ENCODE measurements at regions not wholly inside any gene's neighbourhood (a gene's known extent, or its start where the extent isn't known, plus 50 kb on each side); places are given as distances from the start of the nearest gene placed in this dataset.
A peak's percentile ranks its signal among the peaks of the same experiment; 100 is the strongest.
"Not testable (repeated sequence)": the region's sequence is repeated elsewhere in the genome, so short reads cannot be mapped to it uniquely, and the experiment has no call there.

GRCh38 chr3:90182291-90182976, 1075.0 kb downstream of the EPHA3 start:
- H2BK12ac ChIP-seq (ENCODE audit: low read length); H2BK120ac ChIP-seq (ENCODE audit: low read depth, low read length); H3K18ac ChIP-seq (ENCODE audit: low read length); H4K91ac ChIP-seq (ENCODE audit: low read depth, low read length, poor library complexity); H3K4ac ChIP-seq (ENCODE audit: low read length); H3K4me1 ChIP-seq (ENCODE audit: control insufficient read depth in 2 of 2, insufficient read depth in 1 of 2, low read depth in 1 of 2, low read length in 2 of 2); H3K27me3 ChIP-seq (ENCODE audit: control insufficient read depth in 3 of 3, insufficient read depth in 3 of 3, low read depth in 1 of 3, low read length in 3 of 3); H3K9me3 ChIP-seq (replicated peaks in 1 of 2; ENCODE audit: control insufficient read depth in 2 of 2, insufficient read depth in 1 of 2, low read depth in 1 of 2, low read length in 2 of 2); H4K8ac ChIP-seq (ENCODE audit: low read depth, low read length); H3K36me3 ChIP-seq (replicated peaks in 1 of 2; ENCODE audit: control insufficient read depth in 2 of 2, insufficient read depth in 2 of 2, low read length in 2 of 2); H3K27ac ChIP-seq (replicated peaks; ENCODE audit: low read length); H2BK15ac ChIP-seq (ENCODE audit: low read length); H2BK5ac ChIP-seq (ENCODE audit: low read length); H3K23ac ChIP-seq (ENCODE audit: low read depth, low read length, poor library complexity); H3K79me1 ChIP-seq (ENCODE audit: low read depth, low read length); H2AK5ac ChIP-seq (ENCODE audit: low read depth, low read length); H3K14ac ChIP-seq (ENCODE audit: low read length); H3K4me3 ChIP-seq (ENCODE audit: low read length in 2 of 2); H3K9ac ChIP-seq (ENCODE audit: low read depth, low read length, poor library complexity): not testable (repeated sequence)
- no CpG with 5 or more reads among the region's 19 CpGs for WGBS, 2 donors (ENCODE audit: extremely low coverage in 2 of 2, insufficient read length in 2 of 2, insufficient replicate concordance in 1 of 2)
- Histone ChIP-seq H3K4me2 (ENCODE audit: insufficient read depth, low read length, poor library complexity, severe bottlenecking) (peak overlapping the region; percentile 23), H2AFZ (ENCODE audit: low read length) (peak overlapping the region; percentile 72)
- DNase-seq (ENCODE audit: low spot score), result peak; percentile 23

DNA sequence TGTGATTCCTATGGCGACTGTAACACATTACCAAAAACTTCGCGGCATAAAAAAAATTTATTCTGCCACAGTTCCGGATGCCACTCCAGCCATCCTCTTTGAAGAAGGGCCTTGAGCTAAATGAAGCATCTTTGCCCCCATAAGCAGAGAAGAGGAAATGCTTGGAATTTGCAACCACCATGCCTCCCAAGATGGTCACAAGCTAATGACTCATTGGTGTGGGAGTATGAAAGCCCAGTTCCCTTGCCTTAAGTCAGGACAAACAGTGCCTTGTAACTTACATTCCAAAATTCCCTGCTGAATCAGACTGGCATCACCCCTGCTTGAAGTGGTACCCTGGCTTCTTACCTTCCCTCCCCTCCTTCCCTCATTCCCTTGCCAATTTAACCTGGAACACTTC, 1077.4 kb downstream of the EPHA3 start:
- Histone ChIP-seq H3K9ac (ENCODE audit: low read depth, low read length, poor library complexity) (no peak overlapping the region), H2BK120ac (ENCODE audit: low read depth, low read length) (no peak overlapping the region), H3K9me3 (replicated peaks in 1 of 2; ENCODE audit: control insufficient read depth in 2 of 2, insufficient read depth in 1 of 2, low read depth in 1 of 2, low read length in 2 of 2) (no peaks in the 10 kb centered on the region), H2BK5ac (ENCODE audit: low read length) (no peak overlapping the region), H3K4me1 (ENCODE audit: control insufficient read depth in 2 of 2, insufficient read depth in 1 of 2, low read depth in 1 of 2, low read length in 2 of 2) (no peaks in the 10 kb centered on the region), H2AFZ (ENCODE audit: low read length) (no peak overlapping the region), H4K91ac (ENCODE audit: low read depth, low read length, poor library complexity) (no peak overlapping the region), H2BK12ac (ENCODE audit: low read length) (no peak overlapping the region), H3K4ac (ENCODE audit: low read length) (no peak overlapping the region), H2BK15ac (ENCODE audit: low read length) (no peak overlapping the region), H3K4me2 (ENCODE audit: insufficient read depth, low read length, poor library complexity, severe bottlenecking) (no peak overlapping the region), H3K27me3 (ENCODE audit: control insufficient read depth in 3 of 3, insufficient read depth in 3 of 3, low read depth in 1 of 3, low read length in 3 of 3) (no peaks in the 10 kb centered on the region), H3K18ac (ENCODE audit: low read length) (no peak overlapping the region), H3K23ac (ENCODE audit: low read depth, low read length, poor library complexity) (no peak overlapping the region), H3K4me3 (ENCODE audit: low read length in 2 of 2) (no peak overlapping the region), H3K79me1 (ENCODE audit: low read depth, low read length) (no peaks in the 10 kb centered on the region), H3K14ac (ENCODE audit: low read length) (no peak overlapping the region), H2AK5ac (ENCODE audit: low read depth, low read length) (no peak overlapping the region), H3K27ac (replicated peaks; ENCODE audit: low read length) (no peak overlapping the region), H4K8ac (ENCODE audit: low read depth, low read length) (no peak overlapping the region), H3K36me3 (replicated peaks in 1 of 2; ENCODE audit: control insufficient read depth in 2 of 2, insufficient read depth in 2 of 2, low read length in 2 of 2) (no peaks in the 10 kb centered on the region)
- WGBS, 2 donors (ENCODE audit: extremely low coverage in 2 of 2, insufficient read length in 2 of 2, insufficient replicate concordance in 1 of 2), result no CpG with 5 or more reads among the region's 4 CpGs
- DNase-seq (ENCODE audit: low spot score), result no peak

- H3K4me3 ChIP-seq (ENCODE audit: low read length in 2 of 2); H3K14ac ChIP-seq (ENCODE audit: low read length); H2AFZ ChIP-seq (ENCODE audit: low read length); DNase-seq (ENCODE audit: low spot score); H2BK12ac ChIP-seq (ENCODE audit: low read length); H3K79me1 ChIP-seq (ENCODE audit: low read depth, low read length); H2AK5ac ChIP-seq (ENCODE audit: low read depth, low read length); H3K9me3 ChIP-seq (replicated peaks in 1 of 2; ENCODE audit: control insufficient read depth in 2 of 2, insufficient read depth in 1 of 2, low read depth in 1 of 2, low read length in 2 of 2); H2BK15ac ChIP-seq (ENCODE audit: low read length); H3K9ac ChIP-seq (ENCODE audit: low read depth, low read length, poor library complexity); H3K23ac ChIP-seq (ENCODE audit: low read depth, low read length, poor library complexity); H3K27ac ChIP-seq (replicated peaks; ENCODE audit: low read length); H3K27me3 ChIP-seq (ENCODE audit: control insufficient read depth in 3 of 3, insufficient read depth in 3 of 3, low read depth in 1 of 3, low read length in 3 of 3); H2BK120ac ChIP-seq (ENCODE audit: low read depth, low read length); H4K8ac ChIP-seq (ENCODE audit: low read depth, low read length); H3K18ac ChIP-seq (ENCODE audit: low read length); H4K91ac ChIP-seq (ENCODE audit: low read depth, low read length, poor library complexity); H3K4ac ChIP-seq (ENCODE audit: low read length); H2BK5ac ChIP-seq (ENCODE audit: low read length); H3K4me2 ChIP-seq (ENCODE audit: insufficient read depth, low read length, poor library complexity, severe bottlenecking); H3K4me1 ChIP-seq (ENCODE audit: control insufficient read depth in 2 of 2, insufficient read depth in 1 of 2, low read depth in 1 of 2, low read length in 2 of 2); H3K36me3 ChIP-seq (replicated peaks in 1 of 2; ENCODE audit: control insufficient read depth in 2 of 2, insufficient read depth in 2 of 2, low read length in 2 of 2): not testable (repeated sequence)
- WGBS, 2 donors (ENCODE audit: extremely low coverage in 2 of 2, insufficient read length in 2 of 2, insufficient replicate concordance in 1 of 2), result no CpG with 5 or more reads among the region's 4 CpGs
These were observed 1090.0 kb downstream of the EPHA3 start for GRCh38 chr3:90197383-90197782.

DNA sequence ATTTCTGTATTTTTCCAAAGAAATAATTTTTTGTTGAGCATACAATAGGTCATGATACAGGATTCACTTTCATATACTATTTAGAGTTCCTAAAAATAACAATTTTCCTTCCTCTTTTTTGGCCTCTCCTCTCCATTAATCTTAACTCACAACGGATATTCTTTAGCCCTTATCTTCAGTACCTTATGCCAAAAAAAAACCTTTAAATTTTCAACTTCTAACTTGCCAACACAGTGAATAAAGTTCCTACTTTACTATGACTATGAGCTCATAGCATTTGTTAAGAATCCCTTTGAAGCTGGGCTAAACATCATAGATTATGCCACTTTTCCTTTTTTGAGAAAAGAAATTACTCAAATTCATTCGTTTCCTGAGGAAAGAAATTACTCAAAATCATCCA, 1095.5 kb downstream of the EPHA3 start:
- not testable (repeated sequence) for H3K4ac ChIP-seq (ENCODE audit: low read length); H2AFZ ChIP-seq (ENCODE audit: low read length); H2BK120ac ChIP-seq (ENCODE audit: low read depth, low read length); H3K36me3 ChIP-seq (replicated peaks in 1 of 2; ENCODE audit: control insufficient read depth in 2 of 2, insufficient read depth in 2 of 2, low read length in 2 of 2); H3K9me3 ChIP-seq (replicated peaks in 1 of 2; ENCODE audit: control insufficient read depth in 2 of 2, insufficient read depth in 1 of 2, low read depth in 1 of 2, low read length in 2 of 2); H4K91ac ChIP-seq (ENCODE audit: low read depth, low read length, poor library complexity); H2AK5ac ChIP-seq (ENCODE audit: low read depth, low read length); H3K27ac ChIP-seq (replicated peaks; ENCODE audit: low read length); H2BK5ac ChIP-seq (ENCODE audit: low read length); H3K18ac ChIP-seq (ENCODE audit: low read length); H2BK15ac ChIP-seq (ENCODE audit: low read length); H3K4me3 ChIP-seq (ENCODE audit: low read length in 2 of 2); H3K4me2 ChIP-seq (ENCODE audit: insufficient read depth, low read length, poor library complexity, severe bottlenecking); H2BK12ac ChIP-seq (ENCODE audit: low read length); H3K27me3 ChIP-seq (ENCODE audit: control insufficient read depth in 3 of 3, insufficient read depth in 3 of 3, low read depth in 1 of 3, low read length in 3 of 3); DNase-seq (ENCODE audit: low spot score); H3K14ac ChIP-seq (ENCODE audit: low read length); H3K9ac ChIP-seq (ENCODE audit: low read depth, low read length, poor library complexity); H4K8ac ChIP-seq (ENCODE audit: low read depth, low read length); H3K79me1 ChIP-seq (ENCODE audit: low read depth, low read length); H3K4me1 ChIP-seq (ENCODE audit: control insufficient read depth in 2 of 2, insufficient read depth in 1 of 2, low read depth in 1 of 2, low read length in 2 of 2); H3K23ac ChIP-seq (ENCODE audit: low read depth, low read length, poor library complexity)
- WGBS, 2 donors (ENCODE audit: extremely low coverage in 2 of 2, insufficient read length in 2 of 2, insufficient replicate concordance in 1 of 2), result 100% methylated on average over 1 of the region's 2 CpGs; no CpG with 5 or more reads in 1 of the 2 donors
